ENCODE measurements at regions not wholly inside any gene's neighbourhood (a gene's known extent, or its start where the extent isn't known, plus 50 kb on each side); places are given as distances from the start of the nearest gene placed in this dataset.

GRCh38 chr2:16962505-16962904 lies 296.9 kb upstream of the CYRIA start:
- no peak overlapping the region for H4K8ac ChIP-seq (ENCODE audit: low read length)
- H3K23ac ChIP-seq (ENCODE audit: low read length in 2 of 2): no peak overlapping the region
- DNase-seq: no peak
- H3K79me1 ChIP-seq (replicated peaks; ENCODE audit: low read length, poor library complexity, severe bottlenecking): no peaks in the 10 kb centered on the region
- H3K4ac ChIP-seq (ENCODE audit: low read depth in 1 of 2, low read length in 2 of 2): no peak overlapping the region
- no peaks in the 10 kb centered on the region for H3K36me3 ChIP-seq (ENCODE audit: control insufficient read depth in 1 of 2, insufficient read depth in 2 of 2, low read depth in 1 of 2, low read length in 2 of 2)
- no peak overlapping the region for H3K14ac ChIP-seq (ENCODE audit: low read length in 2 of 2)
- no peak overlapping the region for H3K18ac ChIP-seq (ENCODE audit: low read depth in 1 of 2, low read length in 2 of 2)
- H3K4me1 ChIP-seq (ENCODE audit: control insufficient read depth, insufficient read depth, low read depth, low read length): no peaks in the 10 kb centered on the region
- no peak overlapping the region for H2BK5ac ChIP-seq (ENCODE audit: low read depth, low read length, poor library complexity, severe bottlenecking)
- WGBS: 50% methylated on average over 1 of the region's 1 CpG
- no peak overlapping the region for H3K4me3 ChIP-seq (ENCODE audit: insufficient read depth in 1 of 2, low read depth in 1 of 2, low read length in 2 of 2)
- no peak overlapping the region for H3K27ac ChIP-seq (ENCODE audit: low read length, poor library complexity, severe bottlenecking)
- no peaks in the 10 kb centered on the region for H3K9me3 ChIP-seq (ENCODE audit: control insufficient read depth, low read length)
- H4K91ac ChIP-seq (ENCODE audit: low read length): no peak overlapping the region
- no peak overlapping the region for H3K9ac ChIP-seq (ENCODE audit: low read length)
- no peak overlapping the region for H2AK5ac ChIP-seq (ENCODE audit: low read length, severe bottlenecking)
- H2BK12ac ChIP-seq (ENCODE audit: low read length in 2 of 2): no peak overlapping the region
- no peak overlapping the region for H2AFZ ChIP-seq (ENCODE audit: low read depth, low read length)
- no peak overlapping the region for H2BK120ac ChIP-seq (ENCODE audit: low read depth, low read length)
- no peak overlapping the region for H2BK15ac ChIP-seq (ENCODE audit: low read depth, poor library complexity, severe bottlenecking)
- no peak overlapping the region for H3K4me2 ChIP-seq (ENCODE audit: low read length, poor library complexity, severe bottlenecking)
- H3K27me3 ChIP-seq (ENCODE audit: control insufficient read depth in 1 of 2, insufficient read depth in 1 of 2, low read length in 2 of 2): no peaks in the 10 kb centered on the region

GRCh38 chr2:16960579-16960978 lies 294.9 kb upstream of the CYRIA start:
- no peaks in the 10 kb centered on the region for H3K27me3 ChIP-seq (ENCODE audit: control insufficient read depth in 1 of 2, insufficient read depth in 1 of 2, low read length in 2 of 2)
- H3K14ac ChIP-seq (ENCODE audit: low read length in 2 of 2): no peak overlapping the region
- no peaks in the 10 kb centered on the region for H3K4me1 ChIP-seq (ENCODE audit: control insufficient read depth, insufficient read depth, low read depth, low read length)
- H3K4ac ChIP-seq (ENCODE audit: low read depth in 1 of 2, low read length in 2 of 2): no peak overlapping the region
- WGBS: 86% methylated on average over 3 of the region's 3 CpGs
- H2AFZ ChIP-seq (ENCODE audit: low read depth, low read length): no peak overlapping the region
- H2BK12ac ChIP-seq (ENCODE audit: low read length in 2 of 2): no peak overlapping the region
- H2BK15ac ChIP-seq (ENCODE audit: low read depth, poor library complexity, severe bottlenecking): no peak overlapping the region
- H4K91ac ChIP-seq (ENCODE audit: low read length): no peak overlapping the region
- no peak overlapping the region for H3K9ac ChIP-seq (ENCODE audit: low read length)
- H3K23ac ChIP-seq (ENCODE audit: low read length in 2 of 2): no peak overlapping the region
- no peaks in the 10 kb centered on the region for H3K36me3 ChIP-seq (ENCODE audit: control insufficient read depth in 1 of 2, insufficient read depth in 2 of 2, low read depth in 1 of 2, low read length in 2 of 2)
- no peaks in the 10 kb centered on the region for H3K9me3 ChIP-seq (ENCODE audit: control insufficient read depth, low read length)
- no peak overlapping the region for H2BK5ac ChIP-seq (ENCODE audit: low read depth, low read length, poor library complexity, severe bottlenecking)
- H3K79me1 ChIP-seq (replicated peaks; ENCODE audit: low read length, poor library complexity, severe bottlenecking): no peaks in the 10 kb centered on the region
- H3K4me2 ChIP-seq (ENCODE audit: low read length, poor library complexity, severe bottlenecking): no peak overlapping the region
- no peak for DNase-seq
- H3K18ac ChIP-seq (ENCODE audit: low read depth in 1 of 2, low read length in 2 of 2): no peak overlapping the region
- no peak overlapping the region for H2BK120ac ChIP-seq (ENCODE audit: low read depth, low read length)
- no peak overlapping the region for H3K4me3 ChIP-seq (ENCODE audit: insufficient read depth in 1 of 2, low read depth in 1 of 2, low read length in 2 of 2)
- H3K27ac ChIP-seq (ENCODE audit: low read length, poor library complexity, severe bottlenecking): no peak overlapping the region
- H4K8ac ChIP-seq (ENCODE audit: low read length): no peak overlapping the region
- no peak overlapping the region for H2AK5ac ChIP-seq (ENCODE audit: low read length, severe bottlenecking)

GRCh38 chr2:16958266-16958665 lies 292.6 kb upstream of the CYRIA start:
- Histone ChIP-seq H3K23ac (ENCODE audit: low read length in 2 of 2) (no peak overlapping the region), H3K79me1 (replicated peaks; ENCODE audit: low read length, poor library complexity, severe bottlenecking) (no peaks in the 10 kb centered on the region), H3K4me2 (ENCODE audit: low read length, poor library complexity, severe bottlenecking) (no peak overlapping the region), H2BK120ac (ENCODE audit: low read depth, low read length) (no peak overlapping the region), H3K27ac (ENCODE audit: low read length, poor library complexity, severe bottlenecking) (no peak overlapping the region), H3K9ac (ENCODE audit: low read length) (no peak overlapping the region), H3K36me3 (ENCODE audit: control insufficient read depth in 1 of 2, insufficient read depth in 2 of 2, low read depth in 1 of 2, low read length in 2 of 2) (no peaks in the 10 kb centered on the region), H4K8ac (ENCODE audit: low read length) (no peak overlapping the region), H3K4me3 (ENCODE audit: insufficient read depth in 1 of 2, low read depth in 1 of 2, low read length in 2 of 2) (no peak overlapping the region), H3K14ac (ENCODE audit: low read length in 2 of 2) (no peak overlapping the region), H2BK5ac (ENCODE audit: low read depth, low read length, poor library complexity, severe bottlenecking) (no peak overlapping the region), H2AFZ (ENCODE audit: low read depth, low read length) (no peak overlapping the region), H3K4ac (ENCODE audit: low read depth in 1 of 2, low read length in 2 of 2) (no peak overlapping the region), H2AK5ac (ENCODE audit: low read length, severe bottlenecking) (no peak overlapping the region), H3K18ac (ENCODE audit: low read depth in 1 of 2, low read length in 2 of 2) (no peak overlapping the region), H3K27me3 (ENCODE audit: control insufficient read depth in 1 of 2, insufficient read depth in 1 of 2, low read length in 2 of 2) (no peaks in the 10 kb centered on the region), H3K4me1 (ENCODE audit: control insufficient read depth, insufficient read depth, low read depth, low read length) (no peaks in the 10 kb centered on the region), H4K91ac (ENCODE audit: low read length) (no peak overlapping the region), H2BK15ac (ENCODE audit: low read depth, poor library complexity, severe bottlenecking) (no peak overlapping the region), H2BK12ac (ENCODE audit: low read length in 2 of 2) (no peak overlapping the region), H3K9me3 (ENCODE audit: control insufficient read depth, low read length) (no peaks in the 10 kb centered on the region)
- WGBS: 77% methylated on average over 3 of the region's 4 CpGs
- DNase-seq: no peak

- H3K4me3 ChIP-seq (ENCODE audit: insufficient read depth in 1 of 2, low read depth in 1 of 2, low read length in 2 of 2): no peak overlapping the region
- WGBS: 100% methylated on average over 1 of the region's 1 CpG
- H3K27ac ChIP-seq (ENCODE audit: low read length, poor library complexity, severe bottlenecking): no peak overlapping the region
- H2BK120ac ChIP-seq (ENCODE audit: low read depth, low read length): no peak overlapping the region
- no peak overlapping the region for H3K18ac ChIP-seq (ENCODE audit: low read depth in 1 of 2, low read length in 2 of 2)
- H3K79me1 ChIP-seq (replicated peaks; ENCODE audit: low read length, poor library complexity, severe bottlenecking): no peaks in the 10 kb centered on the region
- no peaks in the 10 kb centered on the region for H3K9me3 ChIP-seq (ENCODE audit: control insufficient read depth, low read length)
- H3K23ac ChIP-seq (ENCODE audit: low read length in 2 of 2): no peak overlapping the region
- DNase-seq: no peak
- no peak overlapping the region for H3K9ac ChIP-seq (ENCODE audit: low read length)
- no peak overlapping the region for H2BK15ac ChIP-seq (ENCODE audit: low read depth, poor library complexity, severe bottlenecking)
- H2BK5ac ChIP-seq (ENCODE audit: low read depth, low read length, poor library complexity, severe bottlenecking): no peak overlapping the region
- no peak overlapping the region for H3K14ac ChIP-seq (ENCODE audit: low read length in 2 of 2)
- H3K4ac ChIP-seq (ENCODE audit: low read depth in 1 of 2, low read length in 2 of 2): no peak overlapping the region
- H3K36me3 ChIP-seq (ENCODE audit: control insufficient read depth in 1 of 2, insufficient read depth in 2 of 2, low read depth in 1 of 2, low read length in 2 of 2): no peaks in the 10 kb centered on the region
- H4K91ac ChIP-seq (ENCODE audit: low read length): no peak overlapping the region
- no peak overlapping the region for H2AK5ac ChIP-seq (ENCODE audit: low read length, severe bottlenecking)
- no peak overlapping the region for H2BK12ac ChIP-seq (ENCODE audit: low read length in 2 of 2)
- H3K4me1 ChIP-seq (ENCODE audit: control insufficient read depth, insufficient read depth, low read depth, low read length): no peaks in the 10 kb centered on the region
- no peaks in the 10 kb centered on the region for H3K27me3 ChIP-seq (ENCODE audit: control insufficient read depth in 1 of 2, insufficient read depth in 1 of 2, low read length in 2 of 2)
- no peak overlapping the region for H2AFZ ChIP-seq (ENCODE audit: low read depth, low read length)
- no peak overlapping the region for H3K4me2 ChIP-seq (ENCODE audit: low read length, poor library complexity, severe bottlenecking)
- no peak overlapping the region for H4K8ac ChIP-seq (ENCODE audit: low read length)
Observed at GRCh38 chr2:16952805-16953204, 287.2 kb upstream of the CYRIA start.

All from mesenchymal stem cell (in vitro differentiated cells and primary cell).